ENCODE measurements at regions not wholly inside any gene's neighbourhood (a gene's known extent, or its start where the extent isn't known, plus 50 kb on each side); places are given as distances from the start of the nearest gene placed in this dataset.

DNA sequence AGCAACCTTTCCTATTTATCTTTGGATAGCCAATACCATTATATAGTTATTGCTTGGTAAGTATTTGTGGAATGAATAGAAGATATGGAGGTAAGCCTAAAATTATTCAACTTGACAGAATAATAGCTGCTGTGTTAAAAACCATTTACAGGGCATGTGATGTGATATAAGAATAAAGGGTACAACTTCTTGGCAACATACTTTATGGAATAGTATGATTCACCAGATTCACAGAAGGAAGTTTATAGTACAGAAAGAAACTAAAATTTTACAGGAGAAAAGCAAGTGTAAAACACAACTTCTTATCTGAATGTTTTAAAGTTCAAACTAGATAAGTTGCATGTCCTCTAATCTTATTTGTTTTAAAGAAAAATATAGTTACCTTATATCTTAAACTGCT, 186.4 kb upstream of the ZRANB2 start:
- POLR2A ChIA-PET, result no interaction called here
- CTCF ChIA-PET, result interaction anchor here (0.6 kb wide), 1 partner anchor 200 kb away, joined by 4 read pairs; no protein-coding TSS in a partner anchor

DNA sequence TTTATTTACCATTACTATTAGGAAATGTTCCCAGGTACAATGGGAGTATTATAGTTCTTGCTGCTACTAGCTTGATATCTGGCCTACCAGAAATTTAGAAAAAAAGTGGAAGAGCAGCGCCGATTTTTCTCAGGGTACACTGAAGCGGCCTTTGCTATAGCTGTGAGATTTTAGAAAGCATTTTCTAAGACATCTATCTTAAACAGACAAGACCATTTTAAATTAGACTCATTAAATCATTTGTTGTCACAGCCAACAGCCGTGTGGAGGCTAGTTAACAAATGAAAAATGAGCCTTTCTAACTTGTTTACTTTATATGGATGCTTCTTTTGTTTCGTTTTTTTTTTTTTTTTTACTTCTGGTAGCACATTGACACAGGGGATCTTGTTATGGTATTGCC, 183.2 kb upstream of the ZRANB2 start:
- ChIA-PET CTCF (interaction anchor here (0.6 kb wide), 1 partner anchor 31 kb away, joined by 3 read pairs; no protein-coding TSS in a partner anchor), POLR2A (no interaction called here)
- Histone ChIP-seq H3K4me3 (ENCODE audit: low read depth, low read length) (no peak overlapping the region), H3K27ac (ENCODE audit: extremely low read depth, low read depth, low read length) (no peak overlapping the region), H3K36me3 (ENCODE audit: control insufficient read depth in 2 of 2, insufficient read depth in 1 of 2, low read length in 2 of 2) (no peaks in the 10 kb centered on the region), H3K4me1 (ENCODE audit: control insufficient read depth, insufficient read depth, low read length) (no peaks in the 10 kb centered on the region), H3K9me3 (ENCODE audit: control insufficient read depth, insufficient read depth, low read depth, low read length) (no peaks in the 10 kb centered on the region)
- TF ChIP-seq ZNF76 (tag by site-specific recombination; IDR thresholded peaks at IDR 0.05; ENCODE audit: borderline replicate concordance, low read depth) (no peak), ZNF776 (tag by site-specific recombination; IDR thresholded peaks at IDR 0.05; ENCODE audit: borderline replicate concordance) (no peak), ZBTB7A (tag by site-specific recombination; IDR thresholded peaks at IDR 0.05; ENCODE audit: low read depth) (no peak), ZNF335 (tag by site-specific recombination; conservative IDR thresholded peaks at IDR 0.05) (no peak), HOXA7 (CRISPR knock-in tag; IDR thresholded peaks at IDR 0.05; ENCODE audit: borderline replicate concordance) (no peak)

More for the DNA sequence above, 186.4 kb upstream of the ZRANB2 start:
- Histone ChIP-seq H3K27ac (ENCODE audit: extremely low read depth, low read depth, low read length) (no peak overlapping the region), H3K4me3 (ENCODE audit: low read depth, low read length) (no peak overlapping the region), H3K4me1 (ENCODE audit: control insufficient read depth, insufficient read depth, low read length) (no peaks in the 10 kb centered on the region), H3K9me3 (ENCODE audit: control insufficient read depth, insufficient read depth, low read depth, low read length) (no peaks in the 10 kb centered on the region), H3K36me3 (ENCODE audit: control insufficient read depth in 2 of 2, insufficient read depth in 1 of 2, low read length in 2 of 2) (no peaks in the 10 kb centered on the region)
- TF ChIP-seq ZNF510 (tag by site-specific recombination; IDR thresholded peaks at IDR 0.05; ENCODE audit: insufficient replicate concordance), result no peak
- no peak for TF ChIP-seq ZNF423 (tag by site-specific recombination; IDR thresholded peaks at IDR 0.05)
- TF ChIP-seq ZNF645 (tag by site-specific recombination; IDR thresholded peaks at IDR 0.05), result no peak
- TF ChIP-seq ZNF214 (tag by site-specific recombination; IDR thresholded peaks at IDR 0.05; ENCODE audit: borderline replicate concordance), result no peak
- no peak for TF ChIP-seq PBX3 (CRISPR knock-in tag; IDR thresholded peaks at IDR 0.05)
- no peak for TF ChIP-seq BCL6B (tag by site-specific recombination; IDR thresholded peaks at IDR 0.05)
- no peak for TF ChIP-seq PRDM6 (tag by site-specific recombination; IDR thresholded peaks at IDR 0.05)
- no peak for TF ChIP-seq ZSCAN30 (tag by site-specific recombination; IDR thresholded peaks at IDR 0.05)
- TF ChIP-seq SP2 (tag by site-specific recombination; IDR thresholded peaks at IDR 0.05), result no peak
- no peak for TF ChIP-seq GLI4 (tag by site-specific recombination; IDR thresholded peaks at IDR 0.05)

GRCh38 chr1:71262970-71263369, 182.1 kb upstream of the ZRANB2 start:
- no peaks in the 10 kb centered on the region for H3K4me1 ChIP-seq (ENCODE audit: control insufficient read depth, insufficient read depth, low read length)
- H3K9me3 ChIP-seq (ENCODE audit: control insufficient read depth, insufficient read depth, low read depth, low read length), result no peaks in the 10 kb centered on the region
- H3K4me3 ChIP-seq (ENCODE audit: low read depth, low read length), result no peak overlapping the region
- CTCF ChIA-PET, result no interaction called here
- H3K36me3 ChIP-seq (ENCODE audit: control insufficient read depth in 2 of 2, insufficient read depth in 1 of 2, low read length in 2 of 2), result no peaks in the 10 kb centered on the region
- no peak overlapping the region for H3K27ac ChIP-seq (ENCODE audit: extremely low read depth, low read depth, low read length)
- POLR2A ChIA-PET, result no interaction called here
- no peak for TF ChIP-seq ZNF521 (tag by site-specific recombination; IDR thresholded peaks at IDR 0.05)
- TF ChIP-seq ZNF596 (tag by site-specific recombination; IDR thresholded peaks at IDR 0.05), result no peak
- no peak for TF ChIP-seq ZNF239 (tag by site-specific recombination; IDR thresholded peaks at IDR 0.05)
- TF ChIP-seq, protein P1, sequence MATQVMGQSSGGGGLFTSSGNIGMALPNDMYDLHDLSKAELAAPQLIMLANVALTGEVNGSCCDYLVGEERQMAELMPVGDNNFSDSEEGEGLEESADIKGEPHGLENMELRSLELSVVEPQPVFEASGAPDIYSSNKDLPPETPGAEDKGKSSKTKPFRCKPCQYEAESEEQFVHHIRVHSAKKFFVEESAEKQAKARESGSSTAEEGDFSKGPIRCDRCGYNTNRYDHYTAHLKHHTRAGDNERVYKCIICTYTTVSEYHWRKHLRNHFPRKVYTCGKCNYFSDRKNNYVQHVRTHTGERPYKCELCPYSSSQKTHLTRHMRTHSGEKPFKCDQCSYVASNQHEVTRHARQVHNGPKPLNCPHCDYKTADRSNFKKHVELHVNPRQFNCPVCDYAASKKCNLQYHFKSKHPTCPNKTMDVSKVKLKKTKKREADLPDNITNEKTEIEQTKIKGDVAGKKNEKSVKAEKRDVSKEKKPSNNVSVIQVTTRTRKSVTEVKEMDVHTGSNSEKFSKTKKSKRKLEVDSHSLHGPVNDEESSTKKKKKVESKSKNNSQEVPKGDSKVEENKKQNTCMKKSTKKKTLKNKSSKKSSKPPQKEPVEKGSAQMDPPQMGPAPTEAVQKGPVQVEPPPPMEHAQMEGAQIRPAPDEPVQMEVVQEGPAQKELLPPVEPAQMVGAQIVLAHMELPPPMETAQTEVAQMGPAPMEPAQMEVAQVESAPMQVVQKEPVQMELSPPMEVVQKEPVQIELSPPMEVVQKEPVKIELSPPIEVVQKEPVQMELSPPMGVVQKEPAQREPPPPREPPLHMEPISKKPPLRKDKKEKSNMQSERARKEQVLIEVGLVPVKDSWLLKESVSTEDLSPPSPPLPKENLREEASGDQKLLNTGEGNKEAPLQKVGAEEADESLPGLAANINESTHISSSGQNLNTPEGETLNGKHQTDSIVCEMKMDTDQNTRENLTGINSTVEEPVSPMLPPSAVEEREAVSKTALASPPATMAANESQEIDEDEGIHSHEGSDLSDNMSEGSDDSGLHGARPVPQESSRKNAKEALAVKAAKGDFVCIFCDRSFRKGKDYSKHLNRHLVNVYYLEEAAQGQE (tag by site-specific recombination; IDR thresholded peaks at IDR 0.05), result no peak
- TF ChIP-seq, protein P2, sequence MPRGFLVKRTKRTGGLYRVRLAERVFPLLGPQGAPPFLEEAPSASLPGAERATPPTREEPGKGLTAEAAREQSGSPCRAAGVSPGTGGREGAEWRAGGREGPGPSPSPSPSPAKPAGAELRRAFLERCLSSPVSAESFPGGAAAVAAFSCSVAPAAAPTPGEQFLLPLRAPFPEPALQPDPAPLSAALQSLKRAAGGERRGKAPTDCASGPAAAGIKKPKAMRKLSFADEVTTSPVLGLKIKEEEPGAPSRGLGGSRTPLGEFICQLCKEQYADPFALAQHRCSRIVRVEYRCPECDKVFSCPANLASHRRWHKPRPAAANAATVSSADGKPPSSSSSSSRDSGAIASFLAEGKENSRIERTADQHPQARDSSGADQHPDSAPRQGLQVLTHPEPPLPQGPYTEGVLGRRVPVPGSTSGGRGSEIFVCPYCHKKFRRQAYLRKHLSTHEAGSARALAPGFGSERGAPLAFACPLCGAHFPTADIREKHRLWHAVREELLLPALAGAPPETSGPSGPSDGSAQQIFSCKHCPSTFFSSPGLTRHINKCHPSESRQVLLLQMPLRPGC (tag by site-specific recombination; IDR thresholded peaks at IDR 0.05), result no peak
